ENCODE measurements at regions not wholly inside any gene's neighbourhood (a gene's known extent, or its start where the extent isn't known, plus 50 kb on each side); places are given as distances from the start of the nearest gene placed in this dataset.

- intact Hi-C loops (cut with DNase I): loop anchor here in 1 of 10 donors (10.0 kb wide), 1 partner anchor 80 kb away; no protein-coding TSS in a partner anchor
These were observed 802.8 kb downstream of the BRD1 start for GRCh38 chr22:49024775-49025440.

GRCh38 chr22:49023879-49024774 lies 803.5 kb downstream of the BRD1 start:
- WGBS, 4 donors: 76 to 84% (median 81%) methylated on average over 31 to 38 of the region's 38 CpGs
- DNase-seq: peak in 2 of 5 donors; percentile 9 to 46
- no peak overlapping the region for H3K4me3 ChIP-seq

More at GRCh38 chr22:49024775-49025440, 802.8 kb downstream of the BRD1 start:
- Histone ChIP-seq H3K4me3 (no peak overlapping the region), H3K27me3 (peaks cover 0 to 33% (median 0%) of the 10 kb centered on the region in 9 donors), H3K9me3 (no peaks in the 10 kb centered on the region), H3K27ac (no peak overlapping the region), H3K36me3 (no peaks in the 10 kb centered on the region), H3K4me1 (no peaks in the 10 kb centered on the region)
- DNase-seq: peak in 2 of 5 donors; percentile 21 to 57
- no peak for TF ChIP-seq CTCF (IDR thresholded peaks at IDR 0.05)
- no peak for TF ChIP-seq POLR2A (IDR thresholded peaks at IDR 0.05)
- no peak for ATAC-seq
- 73 to 79% (median 76%) methylated on average over 11 to 17 of the region's 17 CpGs for WGBS, 4 donors

GRCh38 chr22:49023161-49023878 lies 804.4 kb downstream of the BRD1 start:
- H3K27me3 ChIP-seq: peaks cover 0 to 28% (median 0%) of the 10 kb centered on the region in 9 donors
- WGBS, 4 donors: 72 to 80% (median 76%) methylated on average over 19 to 22 of the region's 22 CpGs
- intact Hi-C loops (cut with DNase I): loop anchor here in 1 of 10 donors (10.0 kb wide), 1 partner anchor 79 kb away; no protein-coding TSS in a partner anchor
- H3K27ac ChIP-seq: no peak overlapping the region
- ATAC-seq: no peak
- H3K36me3 ChIP-seq: no peaks in the 10 kb centered on the region
- no peaks in the 10 kb centered on the region for H3K9me3 ChIP-seq
- DNase-seq: peak in 2 of 5 donors; percentile 14 to 47
- no peaks in the 10 kb centered on the region for H3K4me1 ChIP-seq
- TF ChIP-seq CTCF (IDR thresholded peaks at IDR 0.05): no peak
- H3K4me3 ChIP-seq: no peak overlapping the region

More at GRCh38 chr22:49023879-49024774, 803.5 kb downstream of the BRD1 start:
- TF ChIP-seq POLR2A (IDR thresholded peaks at IDR 0.05): no peak
- TF ChIP-seq CTCF (IDR thresholded peaks at IDR 0.05): no peak
- no peaks in the 10 kb centered on the region for H3K36me3 ChIP-seq
- H3K9me3 ChIP-seq: no peaks in the 10 kb centered on the region
- H3K27ac ChIP-seq: no peak overlapping the region
- H3K4me1 ChIP-seq: no peaks in the 10 kb centered on the region
- intact Hi-C loops (cut with DNase I): loop anchor here in 1 of 10 donors (10.0 kb wide), 1 partner anchor 79 kb away; no protein-coding TSS in a partner anchor
- ATAC-seq: no peak
- H3K27me3 ChIP-seq: peaks cover 0 to 32% (median 0%) of the 10 kb centered on the region in 9 donors

Measured in heart left ventricle (tissue), 16 donors.